ENCODE measurements at regions not wholly inside any gene's neighbourhood (a gene's known extent, or its start where the extent isn't known, plus 50 kb on each side); places are given as distances from the start of the nearest gene placed in this dataset.

DNA sequence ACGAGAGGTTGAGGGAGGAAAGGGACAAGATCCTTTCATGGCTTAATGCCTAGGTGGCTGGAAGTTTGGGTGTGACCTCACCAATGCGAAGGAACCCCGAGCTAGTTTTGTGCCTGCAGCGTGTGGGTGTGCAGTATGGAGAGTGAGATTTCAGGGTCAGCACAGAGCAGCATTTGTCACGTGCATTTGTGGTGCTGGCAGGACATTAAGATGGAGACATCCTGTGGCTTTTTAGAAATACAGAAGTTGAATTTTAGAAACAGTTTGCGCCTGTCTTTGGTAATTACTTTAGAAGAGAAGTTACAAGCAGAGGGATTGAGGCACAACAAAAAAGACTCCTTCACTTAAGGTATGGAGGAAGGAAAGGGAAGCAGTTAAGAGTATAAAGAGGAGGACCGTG, 258.2 kb upstream of the THUMPD2 start:
- TF ChIP-seq, protein P1, sequence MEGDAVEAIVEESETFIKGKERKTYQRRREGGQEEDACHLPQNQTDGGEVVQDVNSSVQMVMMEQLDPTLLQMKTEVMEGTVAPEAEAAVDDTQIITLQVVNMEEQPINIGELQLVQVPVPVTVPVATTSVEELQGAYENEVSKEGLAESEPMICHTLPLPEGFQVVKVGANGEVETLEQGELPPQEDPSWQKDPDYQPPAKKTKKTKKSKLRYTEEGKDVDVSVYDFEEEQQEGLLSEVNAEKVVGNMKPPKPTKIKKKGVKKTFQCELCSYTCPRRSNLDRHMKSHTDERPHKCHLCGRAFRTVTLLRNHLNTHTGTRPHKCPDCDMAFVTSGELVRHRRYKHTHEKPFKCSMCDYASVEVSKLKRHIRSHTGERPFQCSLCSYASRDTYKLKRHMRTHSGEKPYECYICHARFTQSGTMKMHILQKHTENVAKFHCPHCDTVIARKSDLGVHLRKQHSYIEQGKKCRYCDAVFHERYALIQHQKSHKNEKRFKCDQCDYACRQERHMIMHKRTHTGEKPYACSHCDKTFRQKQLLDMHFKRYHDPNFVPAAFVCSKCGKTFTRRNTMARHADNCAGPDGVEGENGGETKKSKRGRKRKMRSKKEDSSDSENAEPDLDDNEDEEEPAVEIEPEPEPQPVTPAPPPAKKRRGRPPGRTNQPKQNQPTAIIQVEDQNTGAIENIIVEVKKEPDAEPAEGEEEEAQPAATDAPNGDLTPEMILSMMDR (IDR thresholded peaks at IDR 0.05; ENCODE audit: unreplicated experiment): no peak
- H3K36me3 Mint-ChIP-seq: no peaks in the 10 kb centered on the region
- no peak overlapping the region for H3K27ac Mint-ChIP-seq

GRCh38 chr2:40036241-40036640, 257.2 kb upstream of the THUMPD2 start:
- Mint-ChIP-seq H3K27ac (no peak overlapping the region), H3K9me3 (peaks cover 22% of the 10 kb centered on the region), H3K4me3 (no peak overlapping the region), H3K27me3 (ENCODE audit: low read depth) (peaks cover 2% of the 10 kb centered on the region), H3K4me1 (no peaks in the 10 kb centered on the region), H3K36me3 (no peaks in the 10 kb centered on the region)
- DNase-seq (ENCODE audit: low spot score in 2 of 2, unreplicated experiment in 2 of 2): no peak
- TF ChIP-seq, protein P1 (IDR thresholded peaks at IDR 0.05; ENCODE audit: unreplicated experiment): no peak

More for the DNA sequence above, 258.2 kb upstream of the THUMPD2 start:
- Mint-ChIP-seq H3K27me3 (ENCODE audit: low read depth) (no peaks in the 10 kb centered on the region), H3K9me3 (peaks cover 18% of the 10 kb centered on the region), H3K4me3 (no peak overlapping the region), H3K4me1 (no peaks in the 10 kb centered on the region)
- DNase-seq (ENCODE audit: low spot score in 2 of 2, unreplicated experiment in 2 of 2): no peak

- DNase-seq (ENCODE audit: low spot score in 2 of 2, unreplicated experiment in 2 of 2): no peak
Observed at GRCh38 chr2:40034801-40035200, 255.7 kb upstream of the THUMPD2 start.

GRCh38 chr2:40034198-40034597, 255.1 kb upstream of the THUMPD2 start:
- no peak for DNase-seq (ENCODE audit: low spot score in 2 of 2, unreplicated experiment in 2 of 2)
- Mint-ChIP-seq H3K9me3 (peaks cover 31% of the 10 kb centered on the region), H3K4me1 (no peaks in the 10 kb centered on the region), H3K27me3 (ENCODE audit: low read depth) (peaks cover 2% of the 10 kb centered on the region), H3K27ac (no peak overlapping the region), H3K36me3 (no peaks in the 10 kb centered on the region), H3K4me3 (no peak overlapping the region)
- TF ChIP-seq, protein P1 (IDR thresholded peaks at IDR 0.05; ENCODE audit: unreplicated experiment): no peak

More at GRCh38 chr2:40034801-40035200, 255.7 kb upstream of the THUMPD2 start:
- H3K4me1 Mint-ChIP-seq: no peaks in the 10 kb centered on the region
- H3K36me3 Mint-ChIP-seq: no peaks in the 10 kb centered on the region
- TF ChIP-seq, protein P1 (IDR thresholded peaks at IDR 0.05; ENCODE audit: unreplicated experiment): no peak
- H3K27me3 Mint-ChIP-seq (ENCODE audit: low read depth): peaks cover 2% of the 10 kb centered on the region
- H3K27ac Mint-ChIP-seq: no peak overlapping the region
- H3K4me3 Mint-ChIP-seq: no peak overlapping the region
- peaks cover 31% of the 10 kb centered on the region for H3K9me3 Mint-ChIP-seq

GRCh38 chr2:40033781-40034180, 254.7 kb upstream of the THUMPD2 start:
- Mint-ChIP-seq H3K36me3 (no peaks in the 10 kb centered on the region), H3K4me1 (no peaks in the 10 kb centered on the region), H3K27ac (no peak overlapping the region), H3K4me3 (no peak overlapping the region), H3K9me3 (peaks cover 31% of the 10 kb centered on the region), H3K27me3 (ENCODE audit: low read depth) (peaks cover 4% of the 10 kb centered on the region)
- TF ChIP-seq, protein P1 (IDR thresholded peaks at IDR 0.05; ENCODE audit: unreplicated experiment): no peak
- no peak for DNase-seq (ENCODE audit: low spot score in 2 of 2, unreplicated experiment in 2 of 2)
